ENCODE measurements at regions not wholly inside any gene's neighbourhood (a gene's known extent, or its start where the extent isn't known, plus 50 kb on each side); places are given as distances from the start of the nearest gene placed in this dataset.

DNA sequence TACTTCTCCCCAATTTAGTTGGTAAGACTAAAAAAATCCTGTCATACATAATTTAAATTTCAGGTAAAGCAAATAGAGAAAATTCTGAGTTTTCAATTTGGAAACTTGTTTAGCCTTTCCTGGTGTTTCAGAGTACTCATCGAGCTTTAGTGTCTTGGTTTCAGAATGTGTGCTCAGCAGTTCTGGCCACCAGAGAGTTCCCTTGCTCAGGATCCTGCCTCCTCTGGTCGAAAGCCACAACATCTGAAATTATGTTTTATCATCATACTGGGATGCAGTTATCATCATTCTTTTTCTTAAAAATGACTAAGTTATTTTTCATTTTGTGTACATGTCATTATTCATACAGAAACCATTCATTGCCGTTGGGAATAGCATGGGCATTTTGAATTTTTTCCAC, 263.2 kb upstream of the SPRY2 start:
- no peaks in the 10 kb centered on the region for H3K9me3 ChIP-seq (replicated peaks in 1 of 3)
- H3K4me1 ChIP-seq (replicated peaks in 1 of 2) = peaks cover 3 to 9% of the 10 kb centered on the region in 2 donors
- H3K27ac ChIP-seq = no peak overlapping the region
- TF ChIP-seq POLR2A (IDR thresholded peaks at IDR 0.05) (no peak), CTCF (IDR thresholded peaks at IDR 0.05) (no peak)
- 78 to 88% (median 82%) methylated on average over 3 of the region's 3 CpGs for WGBS, 4 donors
- no peak for DNase-seq
- intact Hi-C loops (cut with DNase I) = no loop called here
- H3K36me3 ChIP-seq (replicated peaks in 1 of 2) = no peaks in the 10 kb centered on the region
- H3K4me3 ChIP-seq = no peak overlapping the region
- H3K27me3 ChIP-seq = no peaks in the 10 kb centered on the region

DNA sequence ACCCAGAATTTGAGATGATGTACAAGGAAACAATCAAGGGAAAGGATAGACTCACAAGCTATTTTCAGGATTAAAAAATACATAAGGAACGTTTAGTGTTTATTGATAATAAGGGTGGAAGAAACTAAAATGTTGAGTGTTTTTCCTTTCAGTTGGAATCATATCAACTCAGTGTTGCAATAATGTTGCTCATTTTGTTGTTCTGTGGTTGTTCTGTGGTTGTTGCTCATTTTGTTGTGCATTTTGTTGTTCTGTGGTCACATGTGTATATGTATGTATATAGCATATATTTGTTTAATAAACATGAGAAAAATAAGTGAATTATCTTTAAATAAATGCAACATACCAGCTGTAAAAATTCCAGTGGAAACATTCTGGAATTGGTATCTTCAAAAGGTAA, 262.4 kb upstream of the SPRY2 start:
- H3K9me3 ChIP-seq (replicated peaks in 1 of 3) = no peaks in the 10 kb centered on the region
- no peaks in the 10 kb centered on the region for H3K36me3 ChIP-seq (replicated peaks in 1 of 2)
- DNase-seq = no peak
- intact Hi-C loops (cut with DNase I) = no loop called here
- WGBS, 4 donors = 37 to 48% (median 43%) methylated on average over 1 of the region's 1 CpG
- no peaks in the 10 kb centered on the region for H3K27me3 ChIP-seq
- TF ChIP-seq POLR2A (IDR thresholded peaks at IDR 0.05) = no peak
- TF ChIP-seq CTCF (IDR thresholded peaks at IDR 0.05) = no peak
- peaks cover 3 to 10% of the 10 kb centered on the region in 2 donors for H3K4me1 ChIP-seq (replicated peaks in 1 of 2)
- H3K4me3 ChIP-seq = no peak overlapping the region
- H3K27ac ChIP-seq = no peak overlapping the region

DNA sequence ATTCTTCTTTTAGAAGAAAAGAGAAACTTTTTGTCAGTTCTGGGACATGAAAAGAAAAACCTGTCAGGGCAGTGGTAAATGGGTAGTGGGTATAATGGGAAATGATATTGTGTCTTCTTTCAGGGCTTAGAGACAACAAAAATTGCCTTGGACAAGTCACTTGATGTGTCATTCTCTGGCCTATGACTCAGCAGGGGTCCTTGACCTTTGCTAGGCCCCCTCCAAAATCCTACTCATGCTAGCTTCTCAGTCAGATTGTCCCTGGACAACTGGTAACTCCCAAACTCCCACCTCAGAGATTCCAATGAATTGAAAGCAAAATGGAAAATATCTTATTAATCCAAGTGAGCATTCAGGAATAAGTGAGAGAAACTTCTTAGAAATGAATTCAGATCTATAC, 258.8 kb upstream of the SPRY2 start:
- no peaks in the 10 kb centered on the region for H3K27me3 ChIP-seq
- no peaks in the 10 kb centered on the region for H3K36me3 ChIP-seq (replicated peaks in 1 of 2)
- peaks cover 3 to 10% of the 10 kb centered on the region in 2 donors for H3K4me1 ChIP-seq (replicated peaks in 1 of 2)
- intact Hi-C loops (cut with DNase I) = no loop called here
- H3K27ac ChIP-seq = no peak overlapping the region
- no peak overlapping the region for H3K4me3 ChIP-seq
- TF ChIP-seq POLR2A (IDR thresholded peaks at IDR 0.05) (no peak), CTCF (IDR thresholded peaks at IDR 0.05) (no peak)
- no peaks in the 10 kb centered on the region for H3K9me3 ChIP-seq (replicated peaks in 1 of 3)
- DNase-seq = peak; percentile 19 to 53 (median 32)

DNA sequence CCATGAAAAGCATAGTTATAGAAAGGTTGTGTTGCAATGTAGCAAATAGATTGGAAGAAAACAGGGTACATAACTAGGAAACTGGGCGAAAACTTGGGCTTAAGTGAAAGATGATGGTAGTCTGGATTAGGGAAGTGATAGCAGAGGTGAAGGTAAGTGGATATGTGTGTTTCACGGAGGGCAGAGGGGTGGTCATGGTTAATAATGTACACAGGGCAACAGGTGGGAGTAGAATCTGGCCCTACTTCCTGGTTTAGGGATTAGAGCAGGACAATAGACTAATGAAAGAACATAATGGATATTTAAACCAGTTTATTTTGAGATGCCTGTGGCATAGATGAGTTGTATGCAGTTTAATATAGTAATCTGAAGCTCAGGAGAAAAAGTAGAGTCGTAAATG, 257.3 kb upstream of the SPRY2 start:
- Histone ChIP-seq H3K9me3 (replicated peaks in 1 of 3) (no peaks in the 10 kb centered on the region), H3K36me3 (replicated peaks in 1 of 2) (no peaks in the 10 kb centered on the region), H3K27ac (no peak overlapping the region), H3K4me1 (replicated peaks in 1 of 2) (peaks cover 3 to 10% of the 10 kb centered on the region in 2 donors), H3K4me3 (no peak overlapping the region), H3K27me3 (no peaks in the 10 kb centered on the region)
- TF ChIP-seq CTCF (IDR thresholded peaks at IDR 0.05) = no peak
- TF ChIP-seq POLR2A (IDR thresholded peaks at IDR 0.05) = no peak
- 84 to 90% (median 88%) methylated on average over 3 of the region's 3 CpGs for WGBS, 4 donors
- intact Hi-C loops (cut with DNase I) = no loop called here
- no peak for DNase-seq
